ENCODE measurements at regions not wholly inside any gene's neighbourhood (a gene's known extent, or its start where the extent isn't known, plus 50 kb on each side); places are given as distances from the start of the nearest gene placed in this dataset.

DNA sequence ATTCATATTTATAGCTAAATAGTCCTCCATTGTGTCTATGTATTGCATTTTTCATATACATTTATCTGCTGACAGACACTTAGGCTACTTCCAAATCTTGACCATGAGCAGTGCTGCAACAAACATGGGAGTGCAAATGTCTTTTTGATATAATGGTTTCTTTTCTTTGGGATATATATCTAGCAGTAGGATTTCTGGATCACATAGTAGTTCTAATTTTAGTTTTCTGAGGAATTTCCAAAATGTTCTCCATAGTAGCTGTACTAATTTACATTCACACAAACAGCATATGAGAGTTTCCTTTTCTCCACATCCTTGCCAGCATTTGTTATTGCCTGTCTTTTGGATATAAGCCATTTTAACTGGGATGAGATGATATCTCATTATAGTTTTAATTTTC is 1521.3 kb downstream of the REEP3 start:
- TF ChIP-seq YY1 (IDR thresholded peaks at IDR 0.05; ENCODE audit: insufficient read depth, insufficient read length) (no peak), SUZ12 (IDR thresholded peaks at IDR 0.05; ENCODE audit: extremely low read depth, insufficient read depth, insufficient read length) (no peak), ZNF274 (IDR thresholded peaks at IDR 0.05; ENCODE audit: low read depth, low read length) (no peak)

Measured in NT2/D1 (cell line).